GM12878 (cell line): ENCODE measurements at regions not wholly inside any gene's neighbourhood (a gene's known extent, or its start where the extent isn't known, plus 50 kb on each side); places are given as distances from the start of the nearest gene placed in this dataset.

Source experiments
- CBX5 ChIP-seq: sonication (generic); IDR thresholded peaks from 2 replicates; pipeline ENCODE4 v1.6.1; 2016; ENCODE audit warnings: low read depth, moderate library complexity, mild to moderate bottlenecking, inconsistent platforms
- CUX1 ChIP-seq: IDR thresholded peaks from 2 replicates; pipeline ENCODE4 v1.6.1; 2012; ENCODE audit warnings: improper control_type of control experiment, low read depth, low read length; ENCODE audit not compliant: insufficient replicate concordance
- ESRRA ChIP-seq: IDR thresholded peaks from 2 replicates; pipeline ENCODE4 v1.6.1; 2012; ENCODE audit warnings: mild to moderate bottlenecking, low read length, improper control_type of control experiment
- ETV6 ChIP-seq, 2 experiments: fragments of 450-650 bp in 1 of 2; IDR thresholded peaks in 1 of 2; conservative IDR thresholded peaks in 1 of 2; 2 replicates each; pipeline ENCODE4 v1.6.1; 2014; ENCODE audit warnings: antibody characterized with exemption in 1 of 2, borderline replicate concordance in 1 of 2, low read depth in 1 of 2, mild to moderate bottlenecking in 1 of 2, moderate library complexity in 1 of 2
- EZH2 ChIP-seq: IDR thresholded peaks from 2 replicates; pipeline ENCODE4 v1.6.1; 2012; ENCODE audit warnings: low read depth, mild to moderate bottlenecking, control low read depth, inconsistent platforms, low read length, borderline replicate concordance; ENCODE audit not compliant: control insufficient read depth
- HCFC1 ChIP-seq: fragments of 150-350 bp; IDR thresholded peaks from 2 replicates; pipeline ENCODE4 v1.6.1; 2014; ENCODE audit warnings: low read length
- NFYB ChIP-seq: IDR thresholded peaks from 2 replicates; pipeline ENCODE4 v1.6.1; 2011; ENCODE audit warnings: low read depth, mild to moderate bottlenecking, low read length, improper control_type of control experiment, moderate library complexity; ENCODE audit not compliant: insufficient read depth
- POLR2A ChIP-seq: IDR thresholded peaks from 2 replicates; pipeline ENCODE4 v1.6.1; 2011; ENCODE audit warnings: low read depth, mild to moderate bottlenecking, low read length
- SIN3A ChIP-seq: IDR thresholded peaks from 2 replicates; pipeline ENCODE4 v1.6.1; 2012; ENCODE audit warnings: low read depth, low read length, improper control_type of control experiment
- SREBF2 ChIP-seq: IDR thresholded peaks from 2 replicates; pipeline ENCODE4 v1.6.1; 2012; ENCODE audit warnings: mild to moderate bottlenecking, low read length
- SRF ChIP-seq, 2 experiments: IDR thresholded peaks; 2 replicates each; pipeline ENCODE4 v1.6.1; 2011; ENCODE audit warnings: low read depth in 2 of 2, low read length in 2 of 2, mild to moderate bottlenecking in 1 of 2, moderate library complexity in 1 of 2
- TF ChIP-seq, protein P1 (sequence below), 3 experiments: IDR thresholded peaks in 2 of 3; conservative IDR thresholded peaks in 1 of 3; 2 replicates each; pipeline ENCODE4 v1.5.1; 2011; ENCODE audit warnings: low read depth in 3 of 3, low read length in 3 of 3, mild to moderate bottlenecking in 3 of 3, control low read depth in 2 of 3, moderate library complexity in 2 of 3, inconsistent platforms in 1 of 3, mixed read lengths in 1 of 3; ENCODE audit not compliant: control insufficient read depth in 2 of 3, insufficient read depth in 1 of 3; ENCODE audit errors: extremely low read depth in 1 of 3
- TF ChIP-seq, protein P2 (sequence below): IDR thresholded peaks from 2 replicates; pipeline ENCODE4 v1.6.1; 2012; ENCODE audit warnings: mild to moderate bottlenecking, low read depth, low read length

GRCh38 chr3:159026510-159026909, 224.7 kb downstream of the MFSD1 start:
- no peak for TF ChIP-seq NFYB
- TF ChIP-seq, protein P1, sequence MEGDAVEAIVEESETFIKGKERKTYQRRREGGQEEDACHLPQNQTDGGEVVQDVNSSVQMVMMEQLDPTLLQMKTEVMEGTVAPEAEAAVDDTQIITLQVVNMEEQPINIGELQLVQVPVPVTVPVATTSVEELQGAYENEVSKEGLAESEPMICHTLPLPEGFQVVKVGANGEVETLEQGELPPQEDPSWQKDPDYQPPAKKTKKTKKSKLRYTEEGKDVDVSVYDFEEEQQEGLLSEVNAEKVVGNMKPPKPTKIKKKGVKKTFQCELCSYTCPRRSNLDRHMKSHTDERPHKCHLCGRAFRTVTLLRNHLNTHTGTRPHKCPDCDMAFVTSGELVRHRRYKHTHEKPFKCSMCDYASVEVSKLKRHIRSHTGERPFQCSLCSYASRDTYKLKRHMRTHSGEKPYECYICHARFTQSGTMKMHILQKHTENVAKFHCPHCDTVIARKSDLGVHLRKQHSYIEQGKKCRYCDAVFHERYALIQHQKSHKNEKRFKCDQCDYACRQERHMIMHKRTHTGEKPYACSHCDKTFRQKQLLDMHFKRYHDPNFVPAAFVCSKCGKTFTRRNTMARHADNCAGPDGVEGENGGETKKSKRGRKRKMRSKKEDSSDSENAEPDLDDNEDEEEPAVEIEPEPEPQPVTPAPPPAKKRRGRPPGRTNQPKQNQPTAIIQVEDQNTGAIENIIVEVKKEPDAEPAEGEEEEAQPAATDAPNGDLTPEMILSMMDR (IDR thresholded peaks at IDR 0.05 in 2 of 3, conservative IDR thresholded peaks at IDR 0.05 in 1 of 3; ENCODE audit: control insufficient read depth in 2 of 3, extremely low read depth in 1 of 3, insufficient read depth in 1 of 3, low read depth in 3 of 3, low read length in 3 of 3): no peak
- TF ChIP-seq CUX1: no peak
- TF ChIP-seq, protein P2, sequence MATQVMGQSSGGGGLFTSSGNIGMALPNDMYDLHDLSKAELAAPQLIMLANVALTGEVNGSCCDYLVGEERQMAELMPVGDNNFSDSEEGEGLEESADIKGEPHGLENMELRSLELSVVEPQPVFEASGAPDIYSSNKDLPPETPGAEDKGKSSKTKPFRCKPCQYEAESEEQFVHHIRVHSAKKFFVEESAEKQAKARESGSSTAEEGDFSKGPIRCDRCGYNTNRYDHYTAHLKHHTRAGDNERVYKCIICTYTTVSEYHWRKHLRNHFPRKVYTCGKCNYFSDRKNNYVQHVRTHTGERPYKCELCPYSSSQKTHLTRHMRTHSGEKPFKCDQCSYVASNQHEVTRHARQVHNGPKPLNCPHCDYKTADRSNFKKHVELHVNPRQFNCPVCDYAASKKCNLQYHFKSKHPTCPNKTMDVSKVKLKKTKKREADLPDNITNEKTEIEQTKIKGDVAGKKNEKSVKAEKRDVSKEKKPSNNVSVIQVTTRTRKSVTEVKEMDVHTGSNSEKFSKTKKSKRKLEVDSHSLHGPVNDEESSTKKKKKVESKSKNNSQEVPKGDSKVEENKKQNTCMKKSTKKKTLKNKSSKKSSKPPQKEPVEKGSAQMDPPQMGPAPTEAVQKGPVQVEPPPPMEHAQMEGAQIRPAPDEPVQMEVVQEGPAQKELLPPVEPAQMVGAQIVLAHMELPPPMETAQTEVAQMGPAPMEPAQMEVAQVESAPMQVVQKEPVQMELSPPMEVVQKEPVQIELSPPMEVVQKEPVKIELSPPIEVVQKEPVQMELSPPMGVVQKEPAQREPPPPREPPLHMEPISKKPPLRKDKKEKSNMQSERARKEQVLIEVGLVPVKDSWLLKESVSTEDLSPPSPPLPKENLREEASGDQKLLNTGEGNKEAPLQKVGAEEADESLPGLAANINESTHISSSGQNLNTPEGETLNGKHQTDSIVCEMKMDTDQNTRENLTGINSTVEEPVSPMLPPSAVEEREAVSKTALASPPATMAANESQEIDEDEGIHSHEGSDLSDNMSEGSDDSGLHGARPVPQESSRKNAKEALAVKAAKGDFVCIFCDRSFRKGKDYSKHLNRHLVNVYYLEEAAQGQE: no peak
- TF ChIP-seq ETV6 (conservative IDR thresholded peaks at IDR 0.05 in 1 of 2, IDR thresholded peaks at IDR 0.05 in 1 of 2; ENCODE audit: borderline replicate concordance in 1 of 2, low read depth in 1 of 2): no peak
- TF ChIP-seq HCFC1: no peak
- TF ChIP-seq SRF (IDR thresholded peaks at IDR 0.05; ENCODE audit: low read depth in 2 of 2, low read length in 2 of 2): no peak
- TF ChIP-seq SREBF2: no peak
- TF ChIP-seq EZH2: no peak
- TF ChIP-seq SIN3A: no peak
- no peak for TF ChIP-seq CBX5
- no peak for TF ChIP-seq ESRRA
- TF ChIP-seq POLR2A: no peak
